Hepatic stellate cell (primary cell): ENCODE measurements at regions not wholly inside any gene's neighbourhood (a gene's known extent, or its start where the extent isn't known, plus 50 kb on each side); places are given as distances from the start of the nearest gene placed in this dataset.

Experiments
- DNase-seq: peaks from one replicate; pipeline ENCODE4 v3.0.0; 2011; ENCODE audit warnings: low spot score

GRCh38 chr9:135310134-135310533, 169.4 kb upstream of the PPP1R26 start:
- no peak for DNase-seq

- DNase-seq = no peak
Measured at GRCh38 chr9:135315572-135315971, 164.0 kb upstream of the PPP1R26 start.

- DNase-seq = no peak
Measured at GRCh38 chr9:135320331-135320730, 159.3 kb upstream of the PPP1R26 start.

GRCh38 chr9:135320943-135321342, 158.6 kb upstream of the PPP1R26 start:
- DNase-seq = no peak

- no peak for DNase-seq
Measured at GRCh38 chr9:135321580-135321979, 158.0 kb upstream of the PPP1R26 start.

GRCh38 chr9:135324329-135324728, 155.3 kb upstream of the PPP1R26 start:
- no peak for DNase-seq

- DNase-seq = no peak
Measured at GRCh38 chr9:135326141-135326540, 153.4 kb upstream of the PPP1R26 start.

- no peak for DNase-seq
Measured at GRCh38 chr9:135326633-135327152, 152.9 kb upstream of the PPP1R26 start.

- no peak for DNase-seq
Measured at GRCh38 chr9:135328485-135329417, 150.8 kb upstream of the PPP1R26 start.

- DNase-seq = no peak
Measured at GRCh38 chr9:135329571-135330306, 149.8 kb upstream of the PPP1R26 start.

GRCh38 chr9:135330307-135330631, 149.3 kb upstream of the PPP1R26 start:
- no peak for DNase-seq

GRCh38 chr9:135330685-135331590, 148.6 kb upstream of the PPP1R26 start:
- DNase-seq = no peak

GRCh38 chr9:135332516-135332915, 147.1 kb upstream of the PPP1R26 start:
- no peak for DNase-seq

- DNase-seq = no peak
Measured at GRCh38 chr9:135332979-135333748, 146.4 kb upstream of the PPP1R26 start.

GRCh38 chr9:135334953-135335460, 144.6 kb upstream of the PPP1R26 start:
- no peak for DNase-seq

- DNase-seq = no peak
Measured at GRCh38 chr9:135335691-135336181, 143.8 kb upstream of the PPP1R26 start.

GRCh38 chr9:135336722-135337527, 142.7 kb upstream of the PPP1R26 start:
- no peak for DNase-seq

GRCh38 chr9:135338546-135338945, 141.0 kb upstream of the PPP1R26 start:
- DNase-seq = no peak

GRCh38 chr9:135339378-135339973, 140.1 kb upstream of the PPP1R26 start:
- no peak for DNase-seq
